Tibial nerve (tissue), 4 donors: ENCODE measurements at regions not wholly inside any gene's neighbourhood (a gene's known extent, or its start where the extent isn't known, plus 50 kb on each side); places are given as distances from the start of the nearest gene placed in this dataset.

Experiments
- DNase-seq, 2 donors: peaks; one replicate each; pipeline ENCODE4 v3.0.0-alpha.2; 2019; ENCODE audit warnings: low spot score in 2 of 2
- H3K27ac ChIP-seq, 4 donors: fragments of 200-600 bp; sonication (generic) in 3 of 4; one replicate each; pipeline ENCODE4 v1.5.1; 2017 to 2019; ENCODE audit warnings: mild to moderate bottlenecking in 1 of 4
- H3K27me3 ChIP-seq, 2 donors: fragments of 200-600 bp; sonication (generic) in 1 of 2; one replicate each; pipeline versions ENCODE4 v1.5.1 to v1.6.0; 2017 to 2019
- H3K36me3 ChIP-seq, 3 donors: fragments of 200-600 bp; sonication (generic); one replicate each; pipeline ENCODE4 v1.5.1; 2018 to 2019
- H3K4me1 ChIP-seq, 4 donors: fragments of 200-600 bp; sonication (generic) in 3 of 4; one replicate each; pipeline ENCODE4 v1.5.1; 2017 to 2019
- H3K4me3 ChIP-seq, 4 donors: fragments of 200-600 bp; sonication (generic) in 3 of 4; one replicate each; pipeline ENCODE4 v1.5.1; 2017 to 2019; ENCODE audit warnings: mild to moderate bottlenecking in 1 of 4, moderate library complexity in 1 of 4
- H3K9me3 ChIP-seq, 4 donors: fragments of 200-600 bp; sonication (generic) in 3 of 4; one replicate each; pipeline ENCODE4 v1.5.1; 2017 to 2019
- CTCF ChIP-seq, 5 experiments: fragments of 200-600 bp in 3 of 5; fragments of 450-650 bp in 2 of 5; sonication (generic) in 3 of 5; IDR thresholded peaks; one replicate each; pipeline ENCODE4 v1.5.1; 2016 to 2019; ENCODE audit warnings: antibody characterized with exemption in 5 of 5, mild to moderate bottlenecking in 3 of 5, moderate library complexity in 2 of 5
- EP300 ChIP-seq, 2 donors: sonication (generic); formaldehyde crosslinking; IDR thresholded peaks; one replicate each; pipeline ENCODE4 v1.6.1; 2017; ENCODE audit warnings: antibody characterized with exemption in 2 of 2, mild to moderate bottlenecking in 1 of 2
- POLR2A ChIP-seq, 2 donors: fragments of 450-650 bp; IDR thresholded peaks; one replicate each; pipeline ENCODE4 v1.6.1; 2017; ENCODE audit warnings: antibody characterized with exemption in 2 of 2, mild to moderate bottlenecking in 2 of 2, moderate library complexity in 2 of 2
- whole genome bisulfite sequencing, 2 donors: methylation state at CpG; one replicate each; pipeline ENCODE4 v1.1.5; 2018; 5-methylcytosine and 5-hydroxymethylcytosine counted together

- TF ChIP-seq POLR2A (IDR thresholded peaks at IDR 0.05): no peak
- no peak for TF ChIP-seq CTCF (IDR thresholded peaks at IDR 0.05)
- no peak for TF ChIP-seq EP300 (IDR thresholded peaks at IDR 0.05)
- no peak for DNase-seq
These were observed 262.9 kb downstream of the PLA2G4A start for GRCh38 chr1:187091666-187092065.

GRCh38 chr1:187092104-187092503 is 263.4 kb downstream of the PLA2G4A start:
- WGBS, 2 donors: 86 to 92% methylated on average over 4 of the region's 4 CpGs
- TF ChIP-seq EP300 (IDR thresholded peaks at IDR 0.05) (no peak), CTCF (IDR thresholded peaks at IDR 0.05) (no peak), POLR2A (IDR thresholded peaks at IDR 0.05) (no peak)
- Histone ChIP-seq H3K27ac (no peak overlapping the region), H3K36me3 (no peaks in the 10 kb centered on the region), H3K9me3 (peaks cover 0 to 7% (median 0%) of the 10 kb centered on the region in 4 donors), H3K4me3 (no peak overlapping the region), H3K27me3 (no peaks in the 10 kb centered on the region), H3K4me1 (no peaks in the 10 kb centered on the region)
- no peak for DNase-seq

More at GRCh38 chr1:187091666-187092065, 262.9 kb downstream of the PLA2G4A start:
- Histone ChIP-seq H3K36me3 (no peaks in the 10 kb centered on the region), H3K4me3 (no peak overlapping the region), H3K9me3 (peaks cover 0 to 7% (median 0%) of the 10 kb centered on the region in 4 donors), H3K27ac (no peak overlapping the region), H3K27me3 (no peaks in the 10 kb centered on the region), H3K4me1 (no peaks in the 10 kb centered on the region)

- no peak for DNase-seq
- Histone ChIP-seq H3K4me3 (no peak overlapping the region), H3K4me1 (no peaks in the 10 kb centered on the region), H3K9me3 (peaks cover 0 to 5% (median 0%) of the 10 kb centered on the region in 4 donors), H3K27me3 (no peaks in the 10 kb centered on the region), H3K27ac (no peak overlapping the region), H3K36me3 (no peaks in the 10 kb centered on the region)
- TF ChIP-seq EP300 (IDR thresholded peaks at IDR 0.05): no peak
- no peak for TF ChIP-seq POLR2A (IDR thresholded peaks at IDR 0.05)
- TF ChIP-seq CTCF (IDR thresholded peaks at IDR 0.05): no peak
- WGBS, 2 donors: 62 to 63% methylated on average over 2 of the region's 2 CpGs
These were observed 267.9 kb downstream of the PLA2G4A start for GRCh38 chr1:187096689-187097088.

- H3K4me3 ChIP-seq: no peak overlapping the region
- H3K27ac ChIP-seq: no peak overlapping the region
- DNase-seq: no peak
- no peaks in the 10 kb centered on the region for H3K9me3 ChIP-seq
- no peaks in the 10 kb centered on the region for H3K27me3 ChIP-seq
- no peaks in the 10 kb centered on the region for H3K4me1 ChIP-seq
- no peaks in the 10 kb centered on the region for H3K36me3 ChIP-seq
- no peak for TF ChIP-seq EP300 (IDR thresholded peaks at IDR 0.05)
- TF ChIP-seq POLR2A (IDR thresholded peaks at IDR 0.05): no peak
- TF ChIP-seq CTCF (IDR thresholded peaks at IDR 0.05): no peak
These were observed 281.6 kb downstream of the PLA2G4A start for GRCh38 chr1:187110351-187110750.

GRCh38 chr1:187114792-187115191 is 286.0 kb downstream of the PLA2G4A start:
- no peak for TF ChIP-seq EP300 (IDR thresholded peaks at IDR 0.05)
- TF ChIP-seq POLR2A (IDR thresholded peaks at IDR 0.05): no peak
- no peak for TF ChIP-seq CTCF (IDR thresholded peaks at IDR 0.05)
- Histone ChIP-seq H3K4me3 (no peak overlapping the region), H3K27me3 (no peaks in the 10 kb centered on the region), H3K4me1 (no peaks in the 10 kb centered on the region), H3K27ac (no peak overlapping the region), H3K36me3 (no peaks in the 10 kb centered on the region), H3K9me3 (no peaks in the 10 kb centered on the region)
- no peak for DNase-seq
